A549 (cell line): ENCODE measurements at regions not wholly inside any gene's neighbourhood (a gene's known extent, or its start where the extent isn't known, plus 50 kb on each side); places are given as distances from the start of the nearest gene placed in this dataset.

ENCODE experiments used
- ATAC-seq, 2 experiments: fragments of 200-7000 bp in 1 of 2; fragments of >200 bp in 1 of 2; cut with Nextera tagmentation in 1 of 2; cut with Tn5 transposase in 1 of 2; 3 replicates each; pipeline versions ENCODE4 v1.8.0 to v1.9.1; 2018 to 2020; ENCODE audit warnings: mild to moderate bottlenecking in 1 of 2, moderate library complexity in 1 of 2
- CTCF ChIA-PET: fragments of 300-600 bp; sonication (Branson Sonifier 250); formaldehyde crosslinking; extraction: SDS; loops from one replicate; lab custom pipeline; 2021; ENCODE audit warnings: antibody characterized with exemption, inconsistent platforms; lab: Yijun Ruan, JAX
- POLR2A ChIA-PET: fragments of 350-600 bp; formaldehyde crosslinking; extraction: SDS; loops from one replicate; lab custom pipeline; 2021; ENCODE audit warnings: antibody characterized with exemption, inconsistent platforms; lab: Yijun Ruan, JAX
- DNase-seq, 2 experiments: peaks; one replicate each; pipeline versions ENCODE4 v3.0.0 to v3.0.0-alpha.2; 2011 to 2016; ENCODE audit warnings: low read depth in 1 of 2, low spot score in 1 of 2
- FAIRE-seq: peaks from 2 replicates; lab custom pipeline; 2011; peaks lifted over from hg19 to GRCh38; lab: Jason Lieb, UNC
- H3K27ac ChIP-seq, 2 experiments: fragments of >200 bp; sonication (Bioruptor Twin); formaldehyde crosslinking; 3 replicates each; pipeline ENCODE4 v1.5.1; 2016 to 2017
- H3K4me1 ChIP-seq: fragments of >200 bp; sonication (Bioruptor Twin); formaldehyde crosslinking; 3 replicates; pipeline ENCODE4 v1.6.1; 2016
- H3K4me2 ChIP-seq: fragments of >200 bp; sonication (Bioruptor Twin); formaldehyde crosslinking; 3 replicates; pipeline ENCODE4 v1.6.1; 2016
- H3K4me3 ChIP-seq: fragments of >200 bp; sonication (Bioruptor Twin); formaldehyde crosslinking; 3 replicates; pipeline ENCODE4 v1.5.1; 2016
- H3K9me3 ChIP-seq: fragments of >200 bp; sonication (Bioruptor Twin); formaldehyde crosslinking; 3 replicates; pipeline ENCODE4 v1.6.1; 2016
- ATOH8 ChIP-seq: fragments of 250-450 bp; sonication (Bioruptor Pico); IDR thresholded peaks from 2 replicates; pipeline ENCODE4 v1.5.0; 2020; ENCODE audit warnings: low read depth, mild to moderate bottlenecking, moderate library complexity
- BHLHE40 ChIP-seq: IDR thresholded peaks from 2 replicates; pipeline ENCODE4 v1.6.1; 2012; ENCODE audit warnings: low read depth, low read length, inconsistent platforms
- CBX2 ChIP-seq: fragments of 200-600 bp; sonication (generic); IDR thresholded peaks from 2 replicates; pipeline ENCODE4 v1.6.1; 2016; ENCODE audit warnings: low read depth, mild to moderate bottlenecking, borderline replicate concordance
- CBX8 ChIP-seq: fragments of 200-600 bp; sonication (generic); IDR thresholded peaks from 2 replicates; pipeline ENCODE4 v1.6.1; 2016
- CHD2 ChIP-seq: fragments of 150-350 bp; IDR thresholded peaks from 2 replicates; pipeline ENCODE4 v1.6.1; 2014; ENCODE audit warnings: low read length; ENCODE audit not compliant: partially characterized antibody
- CHD4 ChIP-seq: fragments of 200-600 bp; sonication (generic); IDR thresholded peaks from 2 replicates; pipeline ENCODE4 v1.6.1; 2016; ENCODE audit warnings: antibody characterized with exemption, mild to moderate bottlenecking, borderline replicate concordance
- EP300 ChIP-seq, 2 experiments: fragments of >200 bp; sonication (Bioruptor Twin); formaldehyde crosslinking; IDR thresholded peaks; 2 replicates in 1 of 2; 3 replicates in 1 of 2; pipeline ENCODE4 v1.6.1; 2016 to 2017
- ESRRA ChIP-seq: fragments of 150-350 bp; IDR thresholded peaks from 2 replicates; pipeline ENCODE4 v1.6.1; 2014; ENCODE audit warnings: mild to moderate bottlenecking, low read length, borderline replicate concordance
- FOSB ChIP-seq: fragments of 250-450 bp; sonication (Bioruptor Pico); IDR thresholded peaks from 2 replicates; pipeline ENCODE4 v1.5.0; 2020; ENCODE audit warnings: mild to moderate bottlenecking, moderate library complexity
- HDAC2 ChIP-seq: fragments of 200-600 bp; sonication (generic); IDR thresholded peaks from 2 replicates; pipeline ENCODE4 v1.6.1; 2016
- HES2 ChIP-seq: fragments of >200 bp; sonication (Bioruptor Twin); formaldehyde crosslinking; IDR thresholded peaks from 2 replicates; pipeline ENCODE4 v1.6.1; 2016
- HMGXB4 ChIP-seq: fragments of 250-450 bp; sonication (Bioruptor Pico); IDR thresholded peaks from 2 replicates; pipeline ENCODE4 v1.5.0; 2021; ENCODE audit warnings: mild to moderate bottlenecking, moderate library complexity, borderline replicate concordance
- HOXB5 ChIP-seq: fragments of 250-450 bp; sonication (Bioruptor Pico); IDR thresholded peaks from 2 replicates; pipeline ENCODE4 v1.5.0; 2020; ENCODE audit warnings: mild to moderate bottlenecking, moderate library complexity
- JUNB ChIP-seq: fragments of >200 bp; sonication (Bioruptor Twin); formaldehyde crosslinking; IDR thresholded peaks from 2 replicates; pipeline ENCODE4 v1.6.1; 2016
- KDM1A ChIP-seq: fragments of 200-600 bp; sonication (generic); IDR thresholded peaks from 2 replicates; pipeline ENCODE4 v1.6.1; 2016; ENCODE audit warnings: low read depth, mild to moderate bottlenecking
- KDM5A ChIP-seq: fragments of 200-600 bp; sonication (generic); IDR thresholded peaks from 2 replicates; pipeline ENCODE4 v1.6.1; 2016; ENCODE audit warnings: antibody characterized with exemption, mild to moderate bottlenecking
- MAFK ChIP-seq: fragments of 450-650 bp; IDR thresholded peaks from 2 replicates; pipeline ENCODE4 v1.6.1; 2014; ENCODE audit not compliant: partially characterized antibody
- MAZ ChIP-seq: fragments of 150-350 bp; IDR thresholded peaks from 2 replicates; pipeline ENCODE4 v1.6.1; 2014; ENCODE audit warnings: antibody characterized with exemption, low read depth, low read length, borderline replicate concordance
- MYC ChIP-seq: IDR thresholded peaks from 2 replicates; pipeline ENCODE4 v1.6.1; 2012; ENCODE audit warnings: mild to moderate bottlenecking, inconsistent platforms, low read length, improper control_type of control experiment, borderline replicate concordance
- NPAS2 ChIP-seq: fragments of 250-450 bp; sonication (Bioruptor Pico); IDR thresholded peaks from 2 replicates; pipeline ENCODE4 v1.8.0; 2022; ENCODE audit warnings: mild to moderate bottlenecking, moderate library complexity, borderline replicate concordance
- PHF8 ChIP-seq: fragments of 200-600 bp; sonication (generic); IDR thresholded peaks from 2 replicates; pipeline ENCODE4 v1.6.1; 2016; ENCODE audit warnings: low read depth, mild to moderate bottlenecking, antibody characterized with exemption, moderate library complexity, borderline replicate concordance
- RARB ChIP-seq: fragments of 250-450 bp; sonication (Bioruptor Pico); IDR thresholded peaks from 2 replicates; pipeline ENCODE4 v1.8.0; 2021; ENCODE audit warnings: mild to moderate bottlenecking, moderate library complexity
- RFX5 ChIP-seq: fragments of 450-650 bp; IDR thresholded peaks from 2 replicates; pipeline ENCODE4 v1.7.1; 2014; ENCODE audit warnings: antibody characterized with exemption, mild to moderate bottlenecking, moderate library complexity
- SREBF2 ChIP-seq: fragments of 450-650 bp; IDR thresholded peaks from 2 replicates; pipeline ENCODE4 v1.6.1; 2014; ENCODE audit warnings: mild to moderate bottlenecking, moderate library complexity
- ZC3H11A ChIP-seq: fragments of 450-650 bp; IDR thresholded peaks from 2 replicates; pipeline ENCODE4 v1.6.1; 2014; ENCODE audit warnings: antibody characterized with exemption, mild to moderate bottlenecking
- ZNF302 ChIP-seq: fragments of 250-450 bp; sonication (Bioruptor Pico); IDR thresholded peaks from 2 replicates; pipeline ENCODE4 v1.9.0; 2021; ENCODE audit warnings: inconsistent platforms, mild to moderate bottlenecking, moderate library complexity
- WGBS: methylation state at CpG from one replicate; pipeline ENCODE4 v1.1.6; 2017; ENCODE audit errors: missing lambda C conversion rate; 5-methylcytosine and 5-hydroxymethylcytosine counted together

GRCh38 chr4:125229596-125230058 is 85.1 kb upstream of the FAT4 start:
- H3K4me1 ChIP-seq: no peaks in the 10 kb centered on the region
- H3K27ac ChIP-seq: no peak overlapping the region
- H3K4me3 ChIP-seq: no peak overlapping the region
- CTCF ChIA-PET: no interaction called here
- 60% methylated on average over 1 of the region's 35 CpGs for WGBS
- POLR2A ChIA-PET: no interaction called here
- no peak overlapping the region for H3K4me2 ChIP-seq
- ATAC-seq: no peak
- no peaks in the 10 kb centered on the region for H3K9me3 ChIP-seq
- no peak for FAIRE-seq
- no peak for DNase-seq
- TF ChIP-seq MYC: no peak
- no peak for TF ChIP-seq EP300 (IDR thresholded peaks at IDR 0.05)

- POLR2A ChIA-PET: no interaction called here
- DNase-seq: no peak
- CTCF ChIA-PET: no interaction called here
- ATAC-seq: no peak
- Histone ChIP-seq H3K4me2 (no peak overlapping the region), H3K4me3 (no peak overlapping the region), H3K27ac (no peak overlapping the region)
- no peak for FAIRE-seq
- TF ChIP-seq PHF8 (no peak), SREBF2 (no peak), CHD2 (no peak), HES2 (no peak), BHLHE40 (no peak), ZNF302 (CRISPR knock-in tag) (no peak), HMGXB4 (no peak), CBX8 (no peak), MYC (no peak), NPAS2 (CRISPR knock-in tag) (no peak), ATOH8 (CRISPR knock-in tag) (no peak), KDM5A (no peak), HOXB5 (CRISPR knock-in tag) (no peak), RFX5 (no peak), ESRRA (no peak), MAZ (no peak)
- TF ChIP-seq, all 56 proteins: peak for 0
- WGBS: 27% methylated on average over 2 of the region's 2 CpGs
- Histone ChIP-seq H3K4me1 (no peaks in the 10 kb centered on the region), H3K9me3 (no peaks in the 10 kb centered on the region)
Observed at GRCh38 chr4:125225806-125226205, 88.9 kb upstream of the FAT4 start.

GRCh38 chr4:125200556-125200955 is 114.2 kb upstream of the FAT4 start:
- no peaks in the 10 kb centered on the region for H3K4me1 ChIP-seq
- no peak for TF ChIP-seq HDAC2
- no peak for TF ChIP-seq RARB (CRISPR knock-in tag)
- no peak for TF ChIP-seq FOSB (CRISPR knock-in tag)
- TF ChIP-seq HOXB5 (CRISPR knock-in tag): no peak
- no peak for TF ChIP-seq CHD4
- no peak for TF ChIP-seq ESRRA
- no peak for TF ChIP-seq JUNB
- TF ChIP-seq MAFK: no peak
- no peak for TF ChIP-seq HMGXB4
- TF ChIP-seq ZC3H11A: no peak
- TF ChIP-seq KDM1A: no peak
- TF ChIP-seq CBX2: no peak
- TF ChIP-seq RFX5: no peak
- no peak for TF ChIP-seq ZNF302 (CRISPR knock-in tag)
- TF ChIP-seq, all 56 proteins: peak for 0
- DNase-seq (no peak), ATAC-seq (no peak), FAIRE-seq (no peak)
- ChIA-PET POLR2A (no interaction called here), CTCF (interaction anchor here (0.6 kb wide), 1 partner anchor 470 kb away, joined by 3 read pairs; no protein-coding TSS in a partner anchor)
- WGBS: 12% methylated on average over 1 of the region's 1 CpG
- H3K4me3 ChIP-seq: no peak overlapping the region
- no peak overlapping the region for H3K4me2 ChIP-seq
- H3K27ac ChIP-seq: no peak overlapping the region
- H3K9me3 ChIP-seq: no peaks in the 10 kb centered on the region
